ENCODE measurements at regions not wholly inside any gene's neighbourhood (a gene's known extent, or its start where the extent isn't known, plus 50 kb on each side); places are given as distances from the start of the nearest gene placed in this dataset.

DNA sequence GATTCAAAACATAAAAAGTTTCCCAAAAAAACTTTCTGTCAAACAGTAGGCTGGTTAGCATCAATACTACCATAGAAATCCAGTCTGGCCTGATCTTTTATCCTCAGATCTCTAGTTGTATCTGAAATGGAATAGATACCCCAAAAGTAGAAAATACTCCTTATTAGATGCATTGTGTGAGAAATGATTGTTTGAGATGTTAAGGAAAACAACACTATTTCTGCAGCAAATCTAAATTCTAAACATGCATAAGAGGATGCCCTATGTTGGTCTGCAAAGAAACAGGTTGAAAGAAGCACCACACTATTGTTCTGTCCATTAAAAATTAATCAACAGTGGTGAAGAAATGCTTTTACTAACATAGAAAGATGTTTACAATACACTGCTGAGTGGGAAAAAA, 121.0 kb downstream of the NPY start:
- DNase-seq (ENCODE audit: low read depth), result no peak
- no peak for TF ChIP-seq CTCF (conservative IDR thresholded peaks at IDR 0.05; ENCODE audit: low read depth, low read length)
- no peak overlapping the region for H3K4me3 ChIP-seq (ENCODE audit: low read length)

GRCh38 chr7:24406053-24406788, 122.2 kb downstream of the NPY start:
- H3K4me3 ChIP-seq (ENCODE audit: low read length), result no peak overlapping the region
- no peak for DNase-seq (ENCODE audit: low read depth)
- no peak for TF ChIP-seq CTCF (conservative IDR thresholded peaks at IDR 0.05; ENCODE audit: low read depth, low read length)

- TF ChIP-seq CTCF (conservative IDR thresholded peaks at IDR 0.05; ENCODE audit: low read depth, low read length), result no peak
- no peak for DNase-seq (ENCODE audit: low read depth)
- H3K4me3 ChIP-seq (ENCODE audit: low read length), result no peak overlapping the region
Measured at GRCh38 chr7:24406789-24407299, 122.9 kb downstream of the NPY start.

DNA sequence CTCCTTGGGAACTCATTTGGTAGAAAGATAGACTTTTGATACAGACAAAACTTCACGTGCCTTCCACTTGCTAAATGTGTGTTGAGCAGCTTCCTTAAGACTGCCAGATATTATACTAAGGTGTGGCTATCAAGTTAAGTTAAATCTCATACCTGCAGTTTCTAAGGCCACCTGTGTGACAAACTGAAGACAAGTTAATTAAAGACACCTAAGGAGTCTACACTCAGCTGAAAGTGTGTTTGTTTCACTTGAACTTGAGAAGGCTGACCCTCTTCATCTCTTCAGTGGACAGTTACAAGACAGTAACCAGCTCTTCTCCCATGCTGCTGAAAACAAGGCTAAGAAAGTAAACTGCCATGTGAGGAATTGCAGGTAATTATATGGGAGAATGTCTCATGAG, 124.0 kb downstream of the NPY start:
- no peak for TF ChIP-seq CTCF (conservative IDR thresholded peaks at IDR 0.05; ENCODE audit: low read depth, low read length)
- no peak for DNase-seq (ENCODE audit: low read depth)
- no peak overlapping the region for H3K4me3 ChIP-seq (ENCODE audit: low read length)

DNA sequence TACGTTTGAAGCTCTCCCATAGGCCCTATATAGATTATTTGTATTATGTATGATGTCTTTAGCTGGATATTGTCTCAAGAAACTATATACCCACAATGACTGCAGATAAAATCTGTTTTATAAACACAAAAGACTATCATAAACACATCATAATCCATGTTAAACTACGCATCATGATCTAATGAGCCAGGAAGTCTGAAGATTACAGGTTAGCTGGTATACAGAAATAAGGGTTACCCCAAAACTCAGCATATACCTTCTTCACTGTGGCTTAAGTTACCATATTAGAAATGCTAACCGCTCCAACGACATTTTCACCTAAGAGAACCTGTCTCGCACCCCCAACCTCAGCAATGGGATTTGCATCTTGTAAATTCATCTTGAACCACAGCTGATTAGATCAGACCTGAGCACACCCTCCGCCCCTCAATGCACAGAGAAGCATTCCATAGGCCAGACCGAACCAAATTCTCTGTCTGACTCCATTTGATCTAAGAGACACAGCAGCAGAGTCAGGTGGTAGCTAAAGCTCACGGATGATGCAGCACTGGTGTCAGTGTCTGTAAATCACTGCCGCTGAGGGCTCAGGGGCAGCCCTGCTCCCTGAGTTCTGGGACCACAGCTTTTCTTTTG, 124.9 kb downstream of the NPY start:
- no peak overlapping the region for H3K4me3 ChIP-seq (ENCODE audit: low read length)
- no peak for DNase-seq (ENCODE audit: low read depth)
- TF ChIP-seq CTCF (conservative IDR thresholded peaks at IDR 0.05; ENCODE audit: low read depth, low read length), result no peak

DNA sequence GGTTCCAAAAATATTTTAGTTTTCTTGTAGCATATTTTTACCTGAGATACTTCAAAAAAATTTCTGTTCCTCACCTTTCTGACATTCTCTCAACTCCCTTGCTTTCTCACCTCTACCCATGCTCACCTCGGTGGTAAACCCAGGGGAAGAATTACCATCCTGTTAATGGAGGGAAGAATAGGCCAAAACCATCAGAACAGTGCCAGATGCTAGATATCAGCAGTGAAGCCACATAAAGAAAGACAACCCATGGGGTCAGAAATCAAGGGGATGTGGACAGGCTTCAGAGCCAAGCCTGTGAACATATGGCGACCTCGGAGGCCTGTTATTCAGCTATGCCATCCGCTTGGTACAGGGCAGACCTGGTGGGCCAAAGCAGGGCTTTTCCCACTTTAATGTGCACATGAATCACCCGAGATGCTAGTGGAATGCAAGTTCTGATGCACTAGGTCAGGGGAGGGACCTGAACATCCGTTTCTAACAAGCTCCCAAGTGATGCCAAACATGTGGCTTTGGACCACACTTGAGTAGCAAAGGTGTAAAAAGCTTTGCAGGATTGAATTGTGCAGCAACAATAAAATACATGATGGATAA, 125.5 kb downstream of the NPY start:
- H3K4me3 ChIP-seq (ENCODE audit: low read length), result no peak overlapping the region
- TF ChIP-seq CTCF (conservative IDR thresholded peaks at IDR 0.05; ENCODE audit: low read depth, low read length), result no peak
- DNase-seq (ENCODE audit: low read depth), result no peak

All from retinal pigment epithelial cell (primary cell).